Gastroesophageal sphincter (tissue), 3 donors: ENCODE measurements at regions not wholly inside any gene's neighbourhood (a gene's known extent, or its start where the extent isn't known, plus 50 kb on each side); places are given as distances from the start of the nearest gene placed in this dataset.
"Not testable (repeated sequence)": the region's sequence is repeated elsewhere in the genome, so short reads cannot be mapped to it uniquely, and the experiment has no call there.

Source experiments
- EP300 ChIP-seq: sonication (generic); formaldehyde crosslinking; IDR thresholded peaks from one replicate; pipeline ENCODE4 v1.6.1; 2017; ENCODE audit warnings: antibody characterized with exemption, mild to moderate bottlenecking
- POLR2A ChIP-seq, 2 donors: fragments of 450-650 bp; IDR thresholded peaks; one replicate each; pipeline ENCODE4 v1.6.1; 2017; ENCODE audit warnings: antibody characterized with exemption in 2 of 2, mild to moderate bottlenecking in 2 of 2, moderate library complexity in 1 of 2
- POLR2AphosphoS5 ChIP-seq: sonication (generic); formaldehyde crosslinking; IDR thresholded peaks from one replicate; pipeline ENCODE4 v1.6.1; 2017; ENCODE audit warnings: antibody characterized with exemption
- TF ChIP-seq, protein P1 (sequence below), 4 experiments: fragments of 200-600 bp in 2 of 4; fragments of 450-650 bp in 2 of 4; sonication (generic) in 1 of 4; IDR thresholded peaks; one replicate each; pipeline ENCODE4 v1.5.1; 2017 to 2019; ENCODE audit warnings: antibody characterized with exemption in 4 of 4, mild to moderate bottlenecking in 2 of 4, moderate library complexity in 2 of 4

DNA sequence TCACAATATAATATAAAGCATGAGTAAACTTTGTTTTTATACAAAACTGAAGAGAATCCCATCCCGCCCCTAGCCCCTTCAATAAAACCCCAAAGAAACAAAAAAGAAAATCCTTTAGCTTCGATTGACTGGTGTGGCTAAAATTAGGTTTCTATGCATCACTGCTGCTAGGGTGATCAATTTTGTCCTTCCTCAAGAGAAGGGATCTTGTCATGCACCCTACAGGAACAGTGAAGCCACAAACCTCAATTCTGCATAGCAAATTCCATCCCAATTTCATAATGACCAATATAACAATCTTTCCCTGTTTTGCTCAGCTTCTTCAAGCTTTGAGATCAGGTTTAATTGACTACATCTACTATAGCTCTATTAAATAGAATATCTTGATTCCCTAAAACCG, 55.2 kb upstream of the TUBA3D start:
- not testable (repeated sequence) for TF ChIP-seq POLR2A (IDR thresholded peaks at IDR 0.05); EP300; POLR2AphosphoS5
- TF ChIP-seq, protein P1, sequence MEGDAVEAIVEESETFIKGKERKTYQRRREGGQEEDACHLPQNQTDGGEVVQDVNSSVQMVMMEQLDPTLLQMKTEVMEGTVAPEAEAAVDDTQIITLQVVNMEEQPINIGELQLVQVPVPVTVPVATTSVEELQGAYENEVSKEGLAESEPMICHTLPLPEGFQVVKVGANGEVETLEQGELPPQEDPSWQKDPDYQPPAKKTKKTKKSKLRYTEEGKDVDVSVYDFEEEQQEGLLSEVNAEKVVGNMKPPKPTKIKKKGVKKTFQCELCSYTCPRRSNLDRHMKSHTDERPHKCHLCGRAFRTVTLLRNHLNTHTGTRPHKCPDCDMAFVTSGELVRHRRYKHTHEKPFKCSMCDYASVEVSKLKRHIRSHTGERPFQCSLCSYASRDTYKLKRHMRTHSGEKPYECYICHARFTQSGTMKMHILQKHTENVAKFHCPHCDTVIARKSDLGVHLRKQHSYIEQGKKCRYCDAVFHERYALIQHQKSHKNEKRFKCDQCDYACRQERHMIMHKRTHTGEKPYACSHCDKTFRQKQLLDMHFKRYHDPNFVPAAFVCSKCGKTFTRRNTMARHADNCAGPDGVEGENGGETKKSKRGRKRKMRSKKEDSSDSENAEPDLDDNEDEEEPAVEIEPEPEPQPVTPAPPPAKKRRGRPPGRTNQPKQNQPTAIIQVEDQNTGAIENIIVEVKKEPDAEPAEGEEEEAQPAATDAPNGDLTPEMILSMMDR (IDR thresholded peaks at IDR 0.05): not testable (repeated sequence)
